ENCODE measurements at regions not wholly inside any gene's neighbourhood (a gene's known extent, or its start where the extent isn't known, plus 50 kb on each side); places are given as distances from the start of the nearest gene placed in this dataset.
"Not testable (repeated sequence)": the region's sequence is repeated elsewhere in the genome, so short reads cannot be mapped to it uniquely, and the experiment has no call there.

GRCh38 chr5:60489377-60489776 lies 210.6 kb downstream of the DEPDC1B start:
- no peak for DNase-seq (ENCODE audit: low read depth in 2 of 2)

GRCh38 chr5:60488466-60489130 lies 211.4 kb downstream of the DEPDC1B start:
- no peak for DNase-seq (ENCODE audit: low read depth in 2 of 2)

GRCh38 chr5:60487885-60488442 lies 212.0 kb downstream of the DEPDC1B start:
- no peak for DNase-seq (ENCODE audit: low read depth in 2 of 2)

- DNase-seq (ENCODE audit: low read depth in 2 of 2): no peak
Measured at GRCh38 chr5:60487476-60487875, 212.5 kb downstream of the DEPDC1B start.

GRCh38 chr5:60485361-60485760 lies 214.6 kb downstream of the DEPDC1B start:
- no peak for DNase-seq (ENCODE audit: low read depth in 2 of 2)

- no peak for DNase-seq (ENCODE audit: low read depth in 2 of 2)
Measured at GRCh38 chr5:60483050-60483449, 216.9 kb downstream of the DEPDC1B start.

GRCh38 chr5:60482301-60482700 lies 217.7 kb downstream of the DEPDC1B start:
- DNase-seq (ENCODE audit: low read depth in 2 of 2): no peak

GRCh38 chr5:60479542-60479941 lies 220.4 kb downstream of the DEPDC1B start:
- no peak for DNase-seq (ENCODE audit: low read depth in 2 of 2)

GRCh38 chr5:60477849-60478248 lies 222.1 kb downstream of the DEPDC1B start:
- no peak for DNase-seq (ENCODE audit: low read depth in 2 of 2)

- DNase-seq (ENCODE audit: low read depth in 2 of 2): no peak
Measured at GRCh38 chr5:60473654-60474053, 226.3 kb downstream of the DEPDC1B start.

- DNase-seq (ENCODE audit: low read depth in 2 of 2): not testable (repeated sequence)
Measured at GRCh38 chr5:60473027-60473426, 226.9 kb downstream of the DEPDC1B start.

GRCh38 chr5:60470881-60471280 lies 229.1 kb downstream of the DEPDC1B start:
- no peak for DNase-seq (ENCODE audit: low read depth in 2 of 2)

GRCh38 chr5:60469286-60469685 lies 230.7 kb downstream of the DEPDC1B start:
- DNase-seq (ENCODE audit: low read depth in 2 of 2): no peak

- peak in 1 of 2 donors; percentile 3 for DNase-seq (ENCODE audit: low read depth in 2 of 2)
Measured at GRCh38 chr5:60463179-60463868, 236.6 kb downstream of the DEPDC1B start.

GRCh38 chr5:60458666-60459065 lies 241.3 kb downstream of the DEPDC1B start:
- no peak for DNase-seq (ENCODE audit: low read depth in 2 of 2)

- DNase-seq (ENCODE audit: low read depth in 2 of 2): peak in 1 of 2 donors; percentile 4
Measured at GRCh38 chr5:60457233-60457632, 242.7 kb downstream of the DEPDC1B start.

- DNase-seq (ENCODE audit: low read depth in 2 of 2): no peak
Measured at GRCh38 chr5:60455589-60455988, 244.4 kb downstream of the DEPDC1B start.

GRCh38 chr5:60454277-60454676 lies 245.7 kb downstream of the DEPDC1B start:
- not testable (repeated sequence) for DNase-seq (ENCODE audit: low read depth in 2 of 2)

- DNase-seq (ENCODE audit: low read depth in 2 of 2): no peak
Measured at GRCh38 chr5:60453186-60453976, 246.6 kb downstream of the DEPDC1B start.

GRCh38 chr5:60448600-60448999 lies 251.4 kb downstream of the DEPDC1B start:
- DNase-seq (ENCODE audit: low read depth in 2 of 2): no peak

- DNase-seq (ENCODE audit: low read depth in 2 of 2): peak in 1 of 2 donors; percentile 31
Measured at GRCh38 chr5:60447488-60447920, 252.5 kb downstream of the DEPDC1B start.

- DNase-seq (ENCODE audit: low read depth in 2 of 2): no peak
Measured at GRCh38 chr5:60446917-60447316, 253.0 kb downstream of the DEPDC1B start.
